Iris pigment epithelial cell (primary cell): ENCODE measurements at regions not wholly inside any gene's neighbourhood (a gene's known extent, or its start where the extent isn't known, plus 50 kb on each side); places are given as distances from the start of the nearest gene placed in this dataset.
"Not testable (repeated sequence)": the region's sequence is repeated elsewhere in the genome, so short reads cannot be mapped to it uniquely, and the experiment has no call there.

Source experiments
- DNase-seq: peaks from one replicate; pipeline ENCODE4 v3.0.0-alpha.2; 2011; ENCODE audit warnings: low read depth

- no peak for DNase-seq
These were observed 112.5 kb downstream of the RRAGC start for GRCh38 chr1:38746941-38747600.

GRCh38 chr1:38746402-38746935, 113.1 kb downstream of the RRAGC start:
- DNase-seq: no peak

DNA sequence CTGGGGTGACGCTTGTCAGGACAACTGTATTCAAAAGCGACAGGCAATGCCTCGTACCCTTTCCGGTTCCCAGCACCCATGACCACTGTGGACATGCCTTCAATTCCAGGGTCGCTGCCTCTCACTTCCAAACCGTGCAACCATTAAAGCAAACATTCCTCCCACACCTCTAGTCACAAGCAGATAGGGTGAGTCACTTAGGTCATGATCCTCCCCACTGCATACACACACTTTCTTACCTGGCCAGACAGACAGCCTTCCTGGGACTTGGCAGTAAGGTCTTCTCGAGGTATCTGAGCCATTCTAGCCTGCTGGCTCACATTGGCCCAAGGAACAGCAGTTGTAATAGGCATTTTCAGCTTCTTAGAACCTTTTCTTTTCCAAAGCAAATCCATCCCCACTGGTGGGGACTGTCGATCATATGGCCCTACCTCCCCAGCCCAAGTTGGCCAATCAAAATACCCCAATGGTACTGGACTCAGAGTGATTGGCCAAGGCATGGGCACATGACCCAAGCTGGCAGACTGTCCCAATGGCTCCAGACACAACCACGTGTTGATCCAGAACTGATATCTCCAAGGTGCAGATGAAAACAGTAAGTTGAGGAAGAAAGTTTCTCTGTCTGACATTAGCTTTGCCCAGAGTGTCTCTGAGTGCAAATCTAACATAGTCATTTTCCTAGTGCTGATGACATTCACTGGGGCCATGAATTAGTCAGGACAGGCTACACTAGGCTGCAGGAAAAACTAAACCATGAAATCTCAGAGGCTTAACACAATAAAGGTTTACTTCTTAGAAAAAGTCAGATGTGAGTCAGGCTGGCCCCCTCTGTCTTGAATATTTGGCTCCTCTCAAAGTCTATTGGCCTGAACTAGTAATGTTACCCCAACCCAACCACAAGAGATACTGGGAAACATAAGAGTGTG, 113.8 kb downstream of the RRAGC start:
- no peak for DNase-seq

DNA sequence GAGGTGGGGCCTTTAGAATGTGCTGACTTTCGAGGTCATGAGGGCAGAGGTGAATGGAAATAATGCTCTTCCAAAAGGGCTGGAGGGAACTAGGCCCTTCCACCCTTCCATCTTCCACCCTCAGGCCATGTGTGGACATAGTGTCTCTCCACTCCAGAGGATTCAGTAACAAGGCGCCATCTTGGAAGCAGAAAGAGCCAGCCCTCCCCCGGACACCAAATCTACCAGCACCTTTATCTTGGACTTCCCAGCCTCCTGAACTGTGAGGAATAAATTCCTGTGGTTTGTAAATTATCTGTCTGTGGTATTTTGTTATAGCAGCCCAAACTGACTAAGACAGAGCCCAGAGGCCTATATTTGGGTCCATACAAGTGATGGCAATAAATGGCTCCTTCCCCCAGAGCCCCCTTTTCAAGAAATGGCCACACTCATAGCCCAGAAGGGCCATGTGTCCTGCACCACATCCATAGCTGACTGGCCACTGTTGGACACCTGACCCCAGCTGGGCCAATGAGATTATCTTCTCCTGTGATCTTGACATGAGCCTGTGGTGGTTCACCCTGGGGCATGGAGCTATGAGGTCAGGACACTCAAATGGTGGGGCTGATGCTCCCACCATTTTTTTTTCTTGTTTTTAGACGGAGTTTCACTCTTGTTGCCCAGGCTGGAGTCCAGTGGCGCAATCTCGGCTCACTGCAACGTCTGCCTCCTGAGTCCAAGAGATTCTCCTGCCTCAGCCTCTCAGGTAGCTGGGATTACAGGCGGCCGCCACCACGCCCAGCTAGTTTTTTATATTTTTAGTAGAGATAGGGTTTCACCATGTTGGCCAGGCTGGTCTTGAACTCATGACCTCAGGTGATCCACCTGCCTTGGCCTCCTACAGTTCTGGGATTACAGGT, 114.9 kb downstream of the RRAGC start:
- DNase-seq: no peak

DNA sequence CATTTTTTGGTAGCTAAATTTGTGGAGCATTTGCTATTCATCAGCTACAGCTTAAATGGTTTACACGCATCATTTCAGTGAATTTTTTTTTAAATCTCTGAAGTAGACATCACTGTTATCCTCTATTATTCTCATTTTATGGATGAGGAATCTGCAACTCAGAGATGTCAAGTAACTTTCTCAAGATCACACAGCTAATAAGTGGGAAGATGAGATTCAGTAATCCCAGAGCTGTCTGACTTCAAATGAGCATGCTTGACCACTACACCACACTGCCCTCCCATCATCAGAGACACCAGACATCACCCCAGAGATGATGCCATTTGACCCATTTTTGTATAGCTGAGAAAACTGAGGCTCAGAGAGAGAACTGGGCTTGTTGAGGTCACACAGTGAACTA, 116.4 kb downstream of the RRAGC start:
- no peak for DNase-seq

DNA sequence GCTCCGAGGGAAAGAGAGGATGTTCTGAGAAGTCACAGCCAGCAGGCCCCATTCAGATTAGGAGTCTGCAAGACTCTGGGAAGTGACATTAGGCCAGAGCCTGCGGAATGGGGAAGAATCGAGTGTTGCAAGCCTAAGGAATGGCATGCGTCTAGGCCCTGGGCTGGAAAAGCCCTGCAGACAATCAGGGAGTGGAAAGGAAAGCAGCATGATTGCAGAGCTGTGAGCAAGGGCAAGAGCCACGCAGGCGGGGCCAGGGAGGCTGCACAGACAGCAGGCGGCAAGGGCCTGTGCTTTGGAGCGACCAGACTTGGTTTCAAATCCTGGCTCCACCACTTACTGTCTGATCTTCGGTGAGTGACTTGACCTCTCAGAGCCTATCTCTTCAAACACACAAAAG, 118.2 kb downstream of the RRAGC start:
- DNase-seq: peak; percentile 11

DNA sequence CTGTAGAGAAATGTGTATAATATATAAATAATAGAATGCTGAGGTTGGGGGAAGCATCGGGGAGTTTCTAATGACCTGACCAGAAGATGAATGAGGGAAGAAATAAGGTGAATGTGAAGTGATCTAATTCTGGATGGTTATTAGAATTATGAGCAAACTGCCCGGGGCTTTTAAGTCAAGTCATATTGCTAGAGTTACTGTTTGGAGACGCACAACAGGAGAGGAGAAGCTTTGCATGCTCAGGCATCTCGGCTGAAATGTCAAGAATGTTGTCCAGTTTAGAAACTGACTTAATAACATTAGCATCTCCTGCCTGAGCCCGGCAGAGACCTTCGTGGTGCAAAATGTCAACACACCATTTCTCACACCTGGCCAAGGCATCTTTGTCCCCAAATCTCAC, 119.1 kb downstream of the RRAGC start:
- DNase-seq: peak; percentile 27

- DNase-seq: no peak
These were observed 121.4 kb downstream of the RRAGC start for GRCh38 chr1:38738207-38738606.

DNA sequence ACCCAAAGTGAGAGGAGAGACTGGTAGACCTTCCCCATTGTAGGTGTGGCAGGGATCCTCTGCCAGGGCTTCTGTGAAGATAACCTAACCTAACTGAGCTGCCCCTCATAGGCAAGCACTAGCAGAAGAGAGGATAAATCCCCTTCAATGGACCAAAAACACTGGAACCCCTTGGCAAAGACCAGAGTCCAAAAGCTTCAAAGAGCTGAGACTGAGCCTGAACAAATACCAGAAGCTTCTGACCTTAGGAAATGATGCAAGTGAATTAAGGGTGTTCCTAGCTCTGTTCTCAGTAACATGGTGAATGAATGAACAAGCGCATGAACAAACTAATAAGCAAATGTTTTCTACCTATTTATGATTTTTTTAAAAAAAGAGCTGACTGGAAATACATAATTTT, 123.2 kb downstream of the RRAGC start:
- no peak for DNase-seq

GRCh38 chr1:38735651-38736161, 123.9 kb downstream of the RRAGC start:
- DNase-seq: peak; percentile 63

DNA sequence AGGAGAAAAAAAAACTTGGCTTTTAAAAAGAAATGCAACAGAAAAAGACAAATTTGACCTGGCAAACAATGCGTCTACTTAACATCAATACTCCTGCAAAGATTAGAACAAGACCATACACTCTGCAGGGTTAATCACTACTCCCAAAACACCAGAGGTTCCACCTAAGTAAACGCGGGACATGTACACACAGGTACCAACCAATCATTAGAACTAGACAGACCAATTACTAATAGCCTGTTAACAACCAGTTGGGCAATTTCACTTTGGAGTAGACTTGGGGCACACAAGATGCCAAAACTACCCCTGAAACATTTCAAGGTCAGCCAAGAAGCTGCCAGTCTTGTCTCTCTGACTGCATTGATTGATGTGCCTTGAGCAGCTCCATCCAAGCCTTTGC, 125.8 kb downstream of the RRAGC start:
- DNase-seq: no peak

DNA sequence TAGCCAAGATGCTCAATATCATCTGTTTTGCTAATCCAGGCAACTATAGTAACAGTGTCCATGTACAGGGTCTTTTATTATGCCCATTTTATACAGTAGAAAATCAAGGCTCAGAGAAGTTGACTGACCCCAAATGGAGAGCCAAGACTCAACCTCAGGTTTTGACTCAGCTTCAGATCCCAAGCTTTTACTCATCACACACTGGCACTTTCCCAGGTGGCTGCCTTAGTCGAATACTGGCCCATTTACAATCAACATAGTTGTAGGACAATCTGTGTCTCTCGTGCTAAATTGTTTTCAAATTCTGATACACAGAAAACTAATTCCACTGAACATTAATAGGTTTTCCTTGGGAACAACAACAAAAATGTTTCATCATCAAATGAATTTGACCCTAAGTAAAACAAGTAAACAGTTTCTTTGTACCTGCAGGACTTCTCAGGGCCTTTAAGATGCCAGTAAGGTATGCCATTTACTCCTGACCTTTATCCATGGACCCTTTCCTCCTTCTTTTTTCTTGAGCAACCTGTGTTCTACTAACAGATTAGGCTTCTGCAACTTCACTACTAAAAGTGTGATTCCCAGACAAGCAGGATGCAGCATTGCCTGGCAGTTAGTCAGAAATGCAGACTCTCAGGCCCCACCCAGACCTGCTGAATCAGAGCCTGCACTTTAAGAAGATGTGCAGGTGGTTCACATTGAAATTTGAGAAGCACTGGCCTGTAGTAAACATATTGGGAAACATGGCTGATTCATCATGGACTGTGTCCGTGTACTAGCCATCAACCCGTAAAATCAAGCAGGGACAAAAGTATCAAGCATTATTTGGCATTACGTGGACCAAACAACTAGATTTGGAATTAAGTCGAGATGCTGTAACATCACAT, 128.8 kb downstream of the RRAGC start:
- DNase-seq: peak; percentile 26

- no peak for DNase-seq
These were observed 131.0 kb downstream of the RRAGC start for GRCh38 chr1:38728585-38728908.

DNA sequence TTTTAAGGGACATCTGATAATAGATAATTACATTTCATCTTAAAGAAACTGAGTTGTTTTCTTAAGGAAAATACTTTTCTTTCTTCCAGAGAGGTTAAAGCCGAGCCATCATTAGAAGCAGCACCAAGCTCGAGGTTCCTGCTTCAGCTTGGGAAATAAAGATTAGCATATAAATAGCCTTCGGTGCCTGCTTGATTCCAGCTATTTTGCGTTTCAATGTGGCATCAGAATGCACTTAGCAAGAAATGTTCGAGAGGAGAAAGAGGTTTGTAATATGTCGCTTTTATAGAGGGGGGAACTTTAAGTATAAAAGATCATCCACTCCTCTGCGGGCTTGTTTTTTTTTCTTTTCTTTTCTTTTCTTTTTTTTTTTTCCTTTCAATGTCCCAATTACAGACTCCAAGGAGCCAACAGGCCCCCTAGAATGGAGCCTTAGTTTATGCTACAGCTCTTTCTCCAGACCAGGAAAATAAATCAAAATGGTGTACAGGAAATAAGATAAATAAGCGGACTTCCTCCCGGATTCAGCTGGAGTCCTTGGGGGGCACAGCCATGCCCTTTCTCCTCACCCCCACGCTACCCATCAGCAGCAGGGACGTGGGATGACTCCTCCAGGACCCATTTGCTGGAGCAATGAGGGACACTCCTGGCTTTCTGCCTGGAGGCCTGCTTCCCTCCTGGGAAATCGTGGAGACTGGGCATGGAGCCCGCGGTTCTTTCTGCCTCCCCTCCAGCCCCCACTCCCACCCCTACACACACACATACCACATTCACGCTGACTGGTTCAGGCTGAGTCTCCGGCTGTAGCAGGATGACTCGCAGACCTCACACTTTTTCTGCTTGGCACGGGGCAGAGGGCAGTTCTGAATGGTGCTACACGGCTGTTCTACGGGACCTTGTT, 131.6 kb downstream of the RRAGC start:
- peak; percentile 44 for DNase-seq

DNA sequence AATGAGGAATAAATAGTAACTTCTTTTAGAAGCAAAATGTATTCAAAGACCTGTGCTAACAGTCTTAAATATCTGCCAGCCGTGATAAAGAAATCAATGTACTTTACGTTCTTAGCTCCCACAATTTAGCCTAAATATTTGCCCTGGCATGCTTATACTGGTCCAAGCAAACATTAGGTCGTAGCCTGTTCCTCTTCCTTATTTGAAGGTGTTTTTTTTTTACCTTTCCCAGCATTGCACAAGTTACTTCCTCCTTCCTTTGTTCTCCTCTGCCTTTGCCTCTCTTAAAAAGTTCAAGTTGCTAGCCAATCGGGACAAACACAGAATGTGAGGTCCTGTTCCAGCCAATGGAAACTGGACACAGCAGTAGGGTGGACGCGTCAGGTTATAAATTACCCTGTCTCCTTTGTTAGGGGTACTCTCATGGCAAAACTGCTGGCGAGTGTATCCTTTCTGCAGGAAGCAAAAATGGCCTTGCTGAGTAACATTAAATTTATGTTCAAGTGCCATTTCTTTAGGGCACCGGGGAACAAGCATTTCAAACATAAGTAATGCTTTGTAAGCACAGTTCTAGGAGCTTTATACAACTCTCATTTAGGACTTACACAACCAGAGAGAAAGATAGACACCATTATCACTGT, 134.1 kb downstream of the RRAGC start:
- not testable (repeated sequence) for DNase-seq

DNA sequence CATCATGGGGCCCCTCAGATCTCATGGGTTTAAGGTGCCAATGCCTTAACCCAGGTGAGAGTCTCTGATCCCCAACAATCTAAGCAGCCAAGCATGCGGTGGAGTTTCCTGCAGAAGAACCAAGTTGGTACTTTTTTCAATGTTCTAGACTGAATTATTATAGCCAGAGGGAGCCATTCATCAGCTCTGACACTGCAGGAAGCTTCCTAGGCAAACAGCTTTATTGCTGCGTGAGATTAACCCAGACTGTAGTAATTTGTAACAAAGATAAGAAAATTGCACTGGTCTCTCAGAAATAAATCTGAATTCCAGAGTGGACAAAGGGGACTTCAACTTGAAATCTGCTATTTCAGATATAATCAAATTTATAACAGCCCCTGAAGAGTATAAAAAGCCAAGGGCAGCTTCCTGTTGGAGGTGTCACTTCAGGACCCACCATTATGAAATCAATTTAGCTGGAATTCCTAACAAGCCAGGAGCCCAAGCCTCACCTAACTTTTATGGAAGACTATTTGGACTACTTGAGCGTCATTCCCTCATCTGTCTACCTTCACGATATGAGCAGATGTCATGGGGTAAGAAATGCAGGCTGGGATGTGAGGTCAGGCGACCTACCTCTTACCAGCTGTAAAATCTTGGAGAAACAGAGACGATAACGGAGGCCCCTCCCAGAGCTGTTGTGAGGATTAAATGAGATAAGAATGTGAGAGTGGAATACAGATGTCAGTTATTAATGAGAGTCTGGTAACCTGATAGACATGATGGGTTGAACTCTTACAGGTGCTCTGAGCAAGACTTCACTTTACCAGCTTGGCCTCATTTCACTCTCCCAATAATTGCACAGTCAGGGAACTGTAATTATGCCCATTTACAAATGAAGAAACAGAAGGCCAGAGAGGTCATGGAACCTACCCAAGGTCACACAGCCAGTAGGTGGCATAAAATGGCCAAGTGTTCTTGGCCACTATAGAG, 135.1 kb downstream of the RRAGC start:
- DNase-seq: no peak

DNA sequence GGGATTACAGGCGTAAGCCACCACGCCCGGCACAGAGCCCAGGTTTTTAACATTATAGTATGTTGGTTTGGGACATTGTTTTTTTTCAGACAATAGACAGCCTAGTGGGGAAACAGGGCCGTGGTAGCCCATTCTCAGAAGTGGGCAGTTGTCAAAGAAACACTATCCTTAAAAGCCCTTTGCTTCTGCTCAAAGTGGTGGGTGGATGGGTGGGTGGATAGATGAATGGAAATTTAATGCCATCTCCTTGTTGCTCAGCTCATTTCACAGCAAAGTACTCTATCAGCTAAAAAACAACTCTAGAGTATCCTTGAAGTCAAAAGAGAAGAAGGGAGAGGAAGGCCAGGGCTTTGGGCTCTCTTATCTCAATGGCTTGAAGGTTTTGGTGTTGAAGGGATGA, 137.8 kb downstream of the RRAGC start:
- DNase-seq: no peak

DNA sequence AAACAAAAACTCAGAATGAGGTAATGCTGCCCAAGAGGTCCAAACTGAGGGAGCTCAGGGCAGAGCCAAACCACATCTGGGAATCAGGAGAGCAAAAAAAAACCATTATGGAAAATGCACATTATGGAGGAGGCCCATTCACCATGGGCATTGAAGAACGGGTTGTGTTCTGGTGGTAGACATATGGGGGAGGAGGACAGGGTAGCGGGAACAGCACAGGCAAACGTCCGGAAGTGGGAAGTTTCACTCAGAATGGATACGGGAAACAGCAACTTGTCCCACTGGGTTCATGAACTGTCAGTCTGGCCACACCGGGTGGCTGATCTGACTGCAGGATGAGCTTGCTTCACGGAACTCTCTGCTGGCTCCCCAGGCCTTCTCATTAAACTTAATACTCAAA, 139.7 kb downstream of the RRAGC start:
- DNase-seq: no peak
